ENCODE measurements at regions not wholly inside any gene's neighbourhood (a gene's known extent, or its start where the extent isn't known, plus 50 kb on each side); places are given as distances from the start of the nearest gene placed in this dataset.

DNA sequence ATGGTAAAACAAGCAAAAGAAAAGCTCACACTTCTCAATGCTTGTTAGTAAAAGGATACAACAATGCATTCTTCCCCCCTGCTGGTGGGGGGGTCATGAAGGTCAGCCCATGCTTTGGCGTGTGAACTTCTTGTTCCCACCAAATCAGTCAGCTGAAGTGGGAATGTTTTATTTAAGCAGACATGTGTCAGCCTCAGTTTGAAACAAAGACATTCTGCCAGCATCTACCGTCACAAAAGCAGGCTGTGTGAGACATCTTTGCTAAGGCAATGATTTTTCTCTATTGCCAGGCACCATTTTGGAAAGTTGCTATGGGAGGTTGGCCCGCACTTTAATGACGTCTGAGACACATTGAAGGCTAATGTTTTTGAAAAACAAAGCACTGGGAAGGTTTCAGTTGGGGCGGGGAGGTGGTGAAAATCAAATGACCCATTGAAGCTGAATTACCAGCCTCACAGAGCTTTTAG is 206.6 kb downstream of the TLE3 start:
- H3K4me1 Mint-ChIP-seq: peaks cover 18% of the 10 kb centered on the region
- no peak overlapping the region for H3K27ac Mint-ChIP-seq
- no peak overlapping the region for H3K4me3 Mint-ChIP-seq
- H3K9me3 Mint-ChIP-seq: peaks cover 3% of the 10 kb centered on the region
- no peak for ATAC-seq
- H3K36me3 Mint-ChIP-seq: no peaks in the 10 kb centered on the region
- H3K27me3 Mint-ChIP-seq: peaks cover 17% of the 10 kb centered on the region

DNA sequence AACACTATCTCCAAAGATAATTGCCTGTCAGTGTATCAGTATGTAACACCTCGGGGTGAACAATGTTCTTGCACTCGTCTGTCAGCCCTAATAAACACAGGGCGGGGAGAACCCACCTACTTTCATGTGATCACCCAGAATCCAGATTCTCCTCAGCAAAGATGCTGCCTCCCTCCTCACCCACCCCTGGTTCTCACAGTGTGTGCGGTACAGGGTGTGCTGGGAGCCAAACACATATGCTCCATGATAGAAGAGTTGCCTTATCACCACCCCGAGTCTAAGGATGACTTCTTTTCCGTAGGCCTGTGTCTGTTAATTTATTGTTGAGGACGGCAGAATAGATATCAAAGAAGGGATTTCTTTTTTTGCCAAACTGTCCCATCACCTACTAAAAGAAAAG is 206.1 kb downstream of the TLE3 start:
- no peaks in the 10 kb centered on the region for H3K36me3 Mint-ChIP-seq
- peaks cover 3% of the 10 kb centered on the region for H3K9me3 Mint-ChIP-seq
- peaks cover 19% of the 10 kb centered on the region for H3K4me1 Mint-ChIP-seq
- no peak overlapping the region for H3K27ac Mint-ChIP-seq
- no peak overlapping the region for H3K4me3 Mint-ChIP-seq
- no peak for ATAC-seq
- H3K27me3 Mint-ChIP-seq: peaks cover 20% of the 10 kb centered on the region

DNA sequence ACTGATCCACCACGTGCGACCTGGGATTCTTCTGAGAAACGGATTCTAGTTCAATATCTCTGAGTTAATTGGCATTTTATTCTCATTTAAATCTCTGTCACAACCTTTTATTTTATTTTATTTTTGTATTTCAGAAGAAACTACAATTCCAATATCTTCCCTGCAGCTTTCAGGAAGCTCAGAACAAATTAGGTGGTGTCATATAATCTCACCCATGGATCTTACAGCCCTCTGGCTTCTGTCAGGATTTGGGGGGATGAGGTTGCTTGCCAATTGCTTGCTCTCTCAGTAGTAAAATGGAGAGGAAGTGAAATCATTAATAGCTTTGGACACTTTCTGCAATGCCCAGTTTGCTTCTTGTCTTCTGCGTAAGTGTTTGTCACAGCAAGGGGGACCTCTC is 205.4 kb downstream of the TLE3 start:
- Mint-ChIP-seq H3K4me3 (no peak overlapping the region), H3K27me3 (peaks cover 20% of the 10 kb centered on the region), H3K36me3 (no peaks in the 10 kb centered on the region), H3K4me1 (peaks cover 19% of the 10 kb centered on the region), H3K27ac (no peak overlapping the region), H3K9me3 (peaks cover 3% of the 10 kb centered on the region)
- ATAC-seq: no peak

DNA sequence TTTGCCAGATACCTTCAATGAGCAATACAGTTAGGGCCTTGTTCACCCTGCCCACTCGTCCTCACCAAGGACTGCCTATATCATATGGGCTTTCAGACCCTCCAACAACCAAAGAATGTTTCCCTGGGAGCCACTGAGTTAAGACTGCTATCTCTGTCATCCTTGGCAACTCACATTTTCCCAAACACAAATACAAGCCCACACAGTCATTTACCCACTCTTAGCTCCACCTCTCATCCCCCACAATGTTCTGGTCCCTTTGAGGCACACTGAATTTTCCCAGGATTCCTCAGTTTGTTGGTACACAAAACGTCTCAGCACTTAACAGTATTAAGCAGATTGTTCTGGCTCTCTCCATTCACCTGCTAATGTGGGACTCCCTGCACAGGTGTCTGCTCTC is 204.6 kb downstream of the TLE3 start:
- no peak for ATAC-seq
- H3K9me3 Mint-ChIP-seq: peaks cover 3% of the 10 kb centered on the region
- peaks cover 19% of the 10 kb centered on the region for H3K4me1 Mint-ChIP-seq
- no peaks in the 10 kb centered on the region for H3K36me3 Mint-ChIP-seq
- H3K4me3 Mint-ChIP-seq: no peak overlapping the region
- peaks cover 20% of the 10 kb centered on the region for H3K27me3 Mint-ChIP-seq
- peak overlapping the region; percentile 17 for H3K27ac Mint-ChIP-seq

DNA sequence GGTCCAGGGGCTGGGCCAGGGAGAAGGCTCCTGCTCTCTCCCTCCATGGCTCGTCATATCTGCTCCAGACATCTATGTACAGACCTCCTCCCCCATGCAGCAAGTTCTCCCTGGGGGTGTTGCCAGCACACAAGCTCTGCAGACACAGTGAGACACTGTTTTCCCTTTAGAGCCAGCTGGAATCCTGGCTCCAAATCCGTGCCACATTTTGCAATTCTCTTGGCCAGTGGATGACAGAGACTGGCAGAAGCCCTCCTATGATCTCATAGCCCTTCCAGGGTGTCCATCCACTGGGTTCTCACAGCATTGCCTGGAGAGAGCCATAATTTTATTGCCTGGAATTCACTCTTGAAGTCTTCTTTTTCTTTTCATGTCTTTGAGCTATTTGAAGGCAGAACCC is 203.9 kb downstream of the TLE3 start:
- Mint-ChIP-seq H3K27me3 (peaks cover 20% of the 10 kb centered on the region), H3K36me3 (no peaks in the 10 kb centered on the region), H3K4me3 (no peak overlapping the region), H3K9me3 (peaks cover 3% of the 10 kb centered on the region), H3K4me1 (peaks cover 19% of the 10 kb centered on the region), H3K27ac (peak overlapping the region; percentile 17)
- ATAC-seq: no peak

DNA sequence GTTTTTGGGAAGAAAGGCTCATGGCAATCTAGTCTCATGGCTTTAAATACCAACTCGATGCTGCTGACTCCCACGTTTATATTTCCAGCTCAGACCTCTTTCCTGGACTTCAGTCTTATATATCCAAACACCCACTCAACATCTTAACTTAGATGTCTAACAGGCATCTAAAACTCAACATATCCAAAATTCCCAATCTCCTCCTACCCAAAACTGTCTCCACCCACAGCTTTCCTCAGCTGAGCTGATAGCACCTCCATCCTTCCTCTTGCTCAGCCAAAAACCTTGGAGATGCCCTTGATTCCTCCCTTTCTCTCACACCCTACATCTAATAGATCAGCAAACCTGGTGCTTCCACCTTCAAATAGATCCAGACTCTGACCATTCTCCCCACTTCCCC is 202.5 kb downstream of the TLE3 start:
- H3K36me3 Mint-ChIP-seq: no peaks in the 10 kb centered on the region
- H3K27me3 Mint-ChIP-seq: peaks cover 20% of the 10 kb centered on the region
- no peak overlapping the region for H3K27ac Mint-ChIP-seq
- peaks cover 19% of the 10 kb centered on the region for H3K4me1 Mint-ChIP-seq
- H3K4me3 Mint-ChIP-seq: no peak overlapping the region
- ATAC-seq: no peak
- H3K9me3 Mint-ChIP-seq: peaks cover 3% of the 10 kb centered on the region

DNA sequence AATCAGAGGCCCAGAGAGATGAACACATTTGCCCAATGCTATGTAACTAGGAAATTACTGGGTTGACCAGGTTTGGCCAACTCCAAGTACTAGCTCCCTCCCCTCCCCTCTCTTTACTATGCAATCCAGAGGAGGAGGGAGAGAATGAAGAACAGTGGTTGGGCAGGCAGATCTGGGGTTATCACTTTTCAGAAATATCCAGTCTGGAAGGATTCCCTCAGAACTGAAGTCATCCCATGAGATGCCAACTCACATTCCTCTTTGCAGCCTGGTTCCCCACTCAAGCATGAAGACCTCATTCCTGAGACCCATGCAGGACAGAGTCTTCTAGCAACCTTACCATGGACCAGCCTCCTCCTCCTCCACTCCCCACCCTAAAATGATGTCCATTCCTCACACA is 201.1 kb downstream of the TLE3 start:
- peaks cover 19% of the 10 kb centered on the region for H3K4me1 Mint-ChIP-seq
- H3K9me3 Mint-ChIP-seq: no peaks in the 10 kb centered on the region
- H3K4me3 Mint-ChIP-seq: no peak overlapping the region
- no peak overlapping the region for H3K27ac Mint-ChIP-seq
- no peak for ATAC-seq
- peaks cover 20% of the 10 kb centered on the region for H3K27me3 Mint-ChIP-seq
- H3K36me3 Mint-ChIP-seq: no peaks in the 10 kb centered on the region

DNA sequence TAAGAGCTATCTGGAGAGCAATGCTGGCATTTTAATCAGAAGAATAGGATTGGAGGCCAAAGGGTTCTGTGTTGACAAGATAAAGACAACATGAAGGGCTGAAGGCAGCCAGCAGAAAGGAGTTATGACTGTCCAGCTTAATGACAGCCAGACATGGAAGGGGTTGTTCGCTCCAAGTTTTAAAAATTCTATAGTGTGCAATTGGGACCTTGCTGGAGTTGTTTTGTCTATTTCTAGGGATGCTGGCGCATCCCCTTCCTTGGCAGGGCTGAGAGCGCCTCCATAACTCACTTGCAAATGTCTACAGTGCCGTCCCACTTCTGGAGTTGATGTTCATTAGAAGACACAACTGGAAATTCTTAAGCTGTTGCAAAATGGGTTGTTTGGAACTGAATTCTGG is 200.7 kb downstream of the TLE3 start:
- Mint-ChIP-seq H3K27ac (no peak overlapping the region), H3K4me3 (no peak overlapping the region), H3K9me3 (no peaks in the 10 kb centered on the region), H3K27me3 (peaks cover 20% of the 10 kb centered on the region), H3K36me3 (no peaks in the 10 kb centered on the region), H3K4me1 (peaks cover 19% of the 10 kb centered on the region)
- no peak for ATAC-seq

DNA sequence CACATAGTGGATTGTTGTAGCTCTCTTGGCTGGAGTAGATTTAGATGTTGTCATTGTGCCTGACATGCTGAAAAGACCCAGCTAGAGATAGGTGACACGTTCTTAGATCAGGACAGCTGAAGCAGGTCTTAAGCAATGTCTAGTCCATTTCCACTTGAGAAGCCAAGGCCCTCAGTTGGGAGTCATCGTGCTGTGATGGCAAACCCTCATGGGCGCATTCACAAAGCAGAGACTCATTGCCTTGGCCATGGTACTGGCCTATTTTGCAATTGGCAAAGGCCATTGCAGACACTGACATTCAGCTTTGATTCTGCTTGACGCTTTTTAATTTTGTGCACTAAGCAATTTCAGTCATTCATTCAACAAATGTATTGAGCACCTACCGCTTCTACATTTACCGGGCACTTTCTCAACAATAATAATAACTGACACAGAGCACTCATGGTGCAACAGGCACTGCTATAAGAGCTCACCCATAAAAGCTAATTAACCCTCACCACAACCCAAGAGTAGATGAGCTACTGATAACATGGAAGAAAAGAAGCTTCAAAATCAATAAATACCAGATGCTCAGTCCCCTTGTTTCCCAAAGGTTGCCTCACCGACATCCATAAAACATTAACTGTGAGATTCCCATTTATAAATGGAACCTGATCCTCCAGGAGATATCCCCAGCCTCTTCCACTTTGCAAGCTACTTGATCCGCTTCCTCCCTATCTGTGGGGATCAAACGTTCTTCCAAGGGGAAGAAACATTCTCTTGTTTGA is 200.1 kb downstream of the TLE3 start:
- H3K36me3 Mint-ChIP-seq: no peaks in the 10 kb centered on the region
- H3K9me3 Mint-ChIP-seq: no peaks in the 10 kb centered on the region
- peaks cover 20% of the 10 kb centered on the region for H3K27me3 Mint-ChIP-seq
- H3K27ac Mint-ChIP-seq: no peak overlapping the region
- no peak overlapping the region for H3K4me3 Mint-ChIP-seq
- ATAC-seq: no peak
- H3K4me1 Mint-ChIP-seq: peaks cover 19% of the 10 kb centered on the region

DNA sequence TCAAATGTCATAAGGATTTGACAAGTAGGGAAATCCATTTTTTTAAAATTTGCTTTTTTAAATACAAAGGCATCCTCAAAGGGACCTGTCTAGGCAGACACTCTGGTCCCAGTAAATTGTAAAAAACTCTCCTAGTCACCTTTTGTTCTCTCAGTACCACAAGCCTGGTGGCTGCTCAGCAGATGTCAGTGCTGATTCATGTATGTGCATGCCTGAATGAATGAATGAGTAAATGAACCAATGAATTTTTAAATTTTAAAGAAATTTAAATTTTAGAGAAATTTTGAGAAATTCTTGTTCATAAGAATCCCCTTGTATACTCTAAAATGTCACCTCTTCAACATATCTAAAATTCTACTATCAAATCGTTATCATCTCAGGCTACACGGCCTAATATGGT is 199.5 kb downstream of the TLE3 start:
- no peak for ATAC-seq
- no peak overlapping the region for H3K4me3 Mint-ChIP-seq
- peaks cover 17% of the 10 kb centered on the region for H3K4me1 Mint-ChIP-seq
- no peaks in the 10 kb centered on the region for H3K9me3 Mint-ChIP-seq
- H3K27me3 Mint-ChIP-seq: peaks cover 20% of the 10 kb centered on the region
- H3K27ac Mint-ChIP-seq: no peak overlapping the region
- no peaks in the 10 kb centered on the region for H3K36me3 Mint-ChIP-seq

DNA sequence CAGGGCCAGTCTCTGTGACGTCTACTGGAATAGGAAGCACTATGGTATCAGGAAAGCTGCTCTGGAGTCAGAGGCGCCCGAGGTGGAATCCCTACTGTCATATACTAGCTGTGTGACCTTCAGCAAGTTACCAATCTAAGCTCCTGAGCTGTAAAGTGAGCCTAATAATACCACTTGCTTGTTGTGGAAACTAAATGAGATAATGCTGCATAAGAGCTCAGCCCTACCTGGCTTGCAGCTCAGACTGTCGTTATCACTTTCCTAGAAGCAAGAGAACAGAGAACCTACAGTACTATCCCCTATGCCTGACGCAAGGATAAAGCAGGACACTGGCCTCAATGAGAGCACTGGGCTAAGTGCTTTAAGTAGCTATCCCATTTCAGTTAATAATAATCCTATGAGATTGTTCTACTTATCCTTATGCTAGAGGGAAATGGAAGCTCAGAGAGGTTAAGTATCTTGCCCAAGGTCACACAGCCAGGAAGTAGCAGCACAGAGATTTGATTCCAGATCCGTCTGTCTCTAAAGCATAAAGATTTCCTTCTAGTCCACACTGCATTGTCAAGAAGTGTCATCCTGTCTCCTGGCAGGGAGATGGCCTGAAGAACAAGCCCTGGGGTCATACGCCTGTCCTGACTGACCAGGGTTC is 195.2 kb downstream of the TLE3 start:
- no peak overlapping the region for H3K27ac Mint-ChIP-seq
- no peak overlapping the region for H3K4me3 Mint-ChIP-seq
- H3K36me3 Mint-ChIP-seq: no peaks in the 10 kb centered on the region
- no peaks in the 10 kb centered on the region for H3K9me3 Mint-ChIP-seq
- no peaks in the 10 kb centered on the region for H3K27me3 Mint-ChIP-seq
- ATAC-seq: no peak
- H3K4me1 Mint-ChIP-seq: no peaks in the 10 kb centered on the region

DNA sequence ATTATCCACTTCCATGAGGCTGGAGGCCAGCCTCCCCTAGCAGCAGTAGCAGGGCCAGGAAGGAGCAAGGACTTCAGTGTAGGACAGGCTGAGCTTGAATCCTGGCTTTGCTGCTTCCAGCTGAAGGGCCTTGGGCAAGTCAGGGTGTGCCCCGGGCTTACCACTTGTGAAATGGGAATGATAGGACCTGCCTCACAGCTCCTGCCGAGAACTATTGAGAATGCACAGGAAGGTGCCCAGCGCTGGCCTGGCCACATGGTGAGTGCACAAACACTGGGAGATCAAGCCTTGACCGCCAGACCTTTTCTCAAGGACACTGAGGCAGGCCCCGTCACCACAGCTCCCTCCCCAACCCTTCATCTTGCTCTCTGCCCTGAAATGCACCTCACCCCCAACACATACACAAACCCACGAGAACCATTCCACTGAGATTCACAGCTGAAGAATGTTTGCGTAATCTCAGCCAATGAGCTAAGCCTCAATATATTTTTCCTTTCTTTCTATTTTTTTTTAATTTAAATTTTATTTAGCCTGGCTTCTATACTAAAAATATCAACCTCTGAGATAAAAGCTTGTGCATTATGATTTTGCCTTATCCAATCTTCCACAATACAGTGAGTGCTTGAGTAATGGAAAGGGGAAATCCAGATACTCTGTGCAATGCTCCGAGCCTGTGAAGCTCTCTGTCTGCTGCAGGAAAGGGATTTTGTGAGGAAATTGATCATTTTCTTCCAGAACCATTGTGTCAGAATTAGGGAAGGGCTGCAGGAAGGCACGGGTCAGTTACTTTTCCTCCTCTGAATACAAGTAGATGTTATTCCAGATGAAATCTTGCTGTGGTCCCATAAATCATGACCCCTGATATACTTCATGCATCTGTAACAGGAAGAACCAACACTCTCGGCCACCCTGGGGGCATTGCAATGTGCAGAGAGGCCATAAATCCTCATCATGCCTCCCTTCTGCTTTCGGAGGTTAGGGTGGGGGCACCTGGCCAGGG is 193.9 kb downstream of the TLE3 start:
- Mint-ChIP-seq H3K4me3 (no peak overlapping the region), H3K9me3 (no peaks in the 10 kb centered on the region), H3K27ac (no peak overlapping the region), H3K36me3 (no peaks in the 10 kb centered on the region), H3K27me3 (no peaks in the 10 kb centered on the region), H3K4me1 (no peaks in the 10 kb centered on the region)
- ATAC-seq: no peak

DNA sequence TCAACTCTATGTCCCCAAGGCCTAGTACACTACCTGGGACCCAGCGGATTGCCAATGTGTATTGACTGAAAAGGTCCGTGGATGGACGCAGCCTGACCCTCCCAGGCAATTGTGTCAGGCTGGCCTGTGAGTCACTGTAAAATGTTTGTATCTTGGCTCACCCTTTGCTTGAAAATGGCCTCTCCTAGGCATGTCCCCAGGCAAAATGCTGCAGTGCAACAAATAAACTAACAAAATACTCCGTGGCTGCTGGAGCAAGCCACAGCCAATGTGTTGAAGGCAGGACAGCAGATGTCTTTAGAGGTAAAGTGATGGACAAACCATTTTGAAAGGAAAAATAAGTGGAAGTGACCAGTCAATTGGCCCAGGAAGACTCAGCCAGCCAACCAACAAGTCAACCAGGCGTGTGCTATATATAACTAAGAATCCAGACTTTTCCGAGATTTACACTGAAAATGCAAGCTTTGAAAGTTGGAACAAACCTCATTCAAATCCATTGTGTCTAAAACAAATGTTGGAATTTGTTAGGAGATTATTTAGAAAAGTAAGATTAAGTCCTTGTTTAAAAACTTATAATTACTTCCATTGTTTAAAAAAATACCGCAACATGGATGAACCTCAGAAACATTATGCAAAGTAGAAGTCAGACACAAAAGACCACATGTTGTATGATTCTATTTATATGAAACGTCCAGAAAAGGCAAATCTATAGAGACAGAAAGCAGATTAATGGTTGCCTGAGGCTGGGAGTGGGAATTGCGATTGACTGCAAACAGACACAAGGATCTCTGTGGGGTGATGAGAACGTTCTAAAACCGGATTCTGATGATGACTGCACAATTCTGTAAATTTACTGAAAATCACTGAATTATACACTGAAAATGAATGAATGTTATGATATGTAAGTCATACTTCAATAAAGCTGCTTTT is 191.2 kb downstream of the TLE3 start:
- H3K36me3 Mint-ChIP-seq: no peaks in the 10 kb centered on the region
- no peaks in the 10 kb centered on the region for H3K27me3 Mint-ChIP-seq
- no peak for ATAC-seq
- H3K4me3 Mint-ChIP-seq: no peak overlapping the region
- no peaks in the 10 kb centered on the region for H3K4me1 Mint-ChIP-seq
- H3K27ac Mint-ChIP-seq: no peak overlapping the region
- H3K9me3 Mint-ChIP-seq: no peaks in the 10 kb centered on the region

DNA sequence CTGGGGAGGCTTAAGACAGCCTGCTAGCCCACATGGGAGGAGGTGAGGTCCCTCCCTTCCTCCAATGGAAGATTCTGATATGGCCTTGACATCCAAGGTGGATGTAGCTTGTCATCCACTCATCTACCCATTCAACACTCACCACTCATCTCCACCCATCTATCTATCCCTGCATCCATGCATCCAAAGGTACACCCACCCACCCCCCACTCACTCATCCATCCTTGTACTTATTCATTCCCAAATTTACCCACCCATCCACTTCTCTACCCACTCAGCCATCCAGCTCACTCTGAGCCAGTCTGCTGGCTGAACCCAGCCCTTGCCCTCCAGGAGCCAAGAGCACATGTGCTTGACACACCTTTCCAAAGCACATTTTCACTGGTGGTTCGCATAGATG is 189.7 kb downstream of the TLE3 start:
- Mint-ChIP-seq H3K4me3 (no peak overlapping the region), H3K27me3 (no peaks in the 10 kb centered on the region), H3K9me3 (no peaks in the 10 kb centered on the region), H3K4me1 (no peaks in the 10 kb centered on the region), H3K27ac (no peak overlapping the region), H3K36me3 (no peaks in the 10 kb centered on the region)
- no peak for ATAC-seq

Measured in stimulated activated memory B cell treated with anti-CD40 and anti-IgM and Interleukin-4, amounts not matched to agents 10 μg/mL and 1 μg/mL and 100 μg/mL, for 72 hours (primary cell).